H54 (cell line): ENCODE measurements at regions not wholly inside any gene's neighbourhood (a gene's known extent, or its start where the extent isn't known, plus 50 kb on each side); places are given as distances from the start of the nearest gene placed in this dataset.

Experiments used
- DNase-seq: peaks from one replicate; pipeline ENCODE4 v3.0.0; 2011; ENCODE audit warnings: low spot score, mixed read lengths; ENCODE audit not compliant: insufficient read length
- FAIRE-seq: peaks from 3 replicates; lab custom pipeline; 2011; peaks lifted over from hg19 to GRCh38; lab: Jason Lieb, UNC
- POLR2A ChIP-seq: IDR thresholded peaks from 2 replicates; pipeline ENCODE4 v1.6.1; 2011; ENCODE audit warnings: low read depth, mild to moderate bottlenecking, low read length

DNA sequence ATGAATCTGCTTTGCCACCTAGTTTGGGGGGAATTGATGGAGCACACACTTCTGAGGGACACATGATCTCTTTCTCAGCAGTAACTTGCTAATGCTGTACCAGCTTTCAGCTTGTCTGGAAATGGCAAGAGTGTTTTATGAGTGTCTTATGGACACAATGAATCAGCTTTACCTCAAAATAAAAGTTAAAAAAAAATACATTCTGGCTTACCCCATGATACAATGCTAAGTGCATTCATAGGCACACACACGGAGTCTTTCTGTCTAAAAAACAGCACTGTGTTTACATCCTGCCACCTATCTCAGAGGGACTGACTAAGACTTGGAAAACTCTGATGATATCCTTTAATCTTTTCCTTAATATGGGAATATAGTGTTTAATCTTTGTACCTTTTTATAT lies 455.5 kb upstream of the ADAMTS5 start:
- FAIRE-seq (no peak), DNase-seq (no peak)

DNA sequence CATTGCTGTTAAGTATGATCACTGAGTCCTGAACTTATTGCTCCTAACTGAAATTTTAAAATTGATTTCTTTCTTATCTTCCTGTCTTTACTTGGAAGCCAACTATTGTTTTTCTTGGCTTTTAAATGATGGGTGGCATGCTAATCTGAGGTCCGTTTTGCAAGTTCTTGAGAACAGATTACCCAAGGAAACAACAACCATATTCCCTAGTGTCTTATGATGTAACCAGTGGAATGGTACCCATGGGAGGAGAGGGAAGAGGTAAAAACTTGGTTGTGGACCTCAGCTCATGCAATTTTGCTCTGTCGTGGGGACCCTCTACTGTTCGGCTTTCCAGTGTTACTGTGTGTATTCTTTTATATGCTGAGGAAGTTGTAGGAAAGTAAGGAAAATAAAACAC lies 454.8 kb upstream of the ADAMTS5 start:
- DNase-seq (no peak), FAIRE-seq (no peak)
- TF ChIP-seq POLR2A: no peak

More for the DNA sequence above, 455.5 kb upstream of the ADAMTS5 start:
- no peak for TF ChIP-seq POLR2A

GRCh38 chr21:27419153-27419552 lies 452.3 kb upstream of the ADAMTS5 start:
- FAIRE-seq (no peak), DNase-seq (no peak)
- TF ChIP-seq POLR2A: no peak

- no peak for FAIRE-seq
- TF ChIP-seq POLR2A: no peak
Observed at GRCh38 chr21:27418346-27418745, 451.5 kb upstream of the ADAMTS5 start.

GRCh38 chr21:27412530-27412929 lies 445.6 kb upstream of the ADAMTS5 start:
- FAIRE-seq: no peak
- TF ChIP-seq POLR2A: no peak
- no peak for DNase-seq

More at GRCh38 chr21:27418346-27418745, 451.5 kb upstream of the ADAMTS5 start:
- DNase-seq: no peak

DNA sequence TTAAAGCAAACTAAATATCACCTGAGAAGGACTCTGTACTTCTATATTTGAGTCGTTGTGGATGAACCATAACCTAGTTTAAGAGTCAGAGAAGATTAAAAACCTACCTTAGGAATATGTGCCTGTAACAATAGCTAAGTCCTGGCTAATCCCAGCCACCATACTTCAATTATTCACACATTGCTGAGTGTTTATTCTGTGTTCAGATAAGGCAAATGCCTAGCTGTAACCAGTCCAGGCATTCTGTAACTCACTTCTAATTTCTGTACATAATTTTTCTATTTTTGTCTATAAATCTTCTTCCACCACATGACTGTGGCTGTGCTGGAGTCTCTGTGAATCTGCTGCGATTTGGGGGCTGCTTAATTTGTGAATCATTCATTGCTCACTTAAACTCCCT lies 441.9 kb upstream of the ADAMTS5 start:
- TF ChIP-seq POLR2A: no peak
- peak; percentile 23 for FAIRE-seq
- DNase-seq: no peak

- no peak for FAIRE-seq
- no peak for DNase-seq
- TF ChIP-seq POLR2A: no peak
Observed at GRCh38 chr21:27407271-27407670, 440.4 kb upstream of the ADAMTS5 start.

- no peak for TF ChIP-seq POLR2A
- FAIRE-seq (no peak), DNase-seq (no peak)
Observed at GRCh38 chr21:27406300-27407009, 439.6 kb upstream of the ADAMTS5 start.

- DNase-seq (no peak), FAIRE-seq (no peak)
- no peak for TF ChIP-seq POLR2A
Observed at GRCh38 chr21:27403011-27403410, 436.1 kb upstream of the ADAMTS5 start.

- DNase-seq (no peak), FAIRE-seq (no peak)
- TF ChIP-seq POLR2A: no peak
Observed at GRCh38 chr21:27400045-27400444, 433.2 kb upstream of the ADAMTS5 start.

DNA sequence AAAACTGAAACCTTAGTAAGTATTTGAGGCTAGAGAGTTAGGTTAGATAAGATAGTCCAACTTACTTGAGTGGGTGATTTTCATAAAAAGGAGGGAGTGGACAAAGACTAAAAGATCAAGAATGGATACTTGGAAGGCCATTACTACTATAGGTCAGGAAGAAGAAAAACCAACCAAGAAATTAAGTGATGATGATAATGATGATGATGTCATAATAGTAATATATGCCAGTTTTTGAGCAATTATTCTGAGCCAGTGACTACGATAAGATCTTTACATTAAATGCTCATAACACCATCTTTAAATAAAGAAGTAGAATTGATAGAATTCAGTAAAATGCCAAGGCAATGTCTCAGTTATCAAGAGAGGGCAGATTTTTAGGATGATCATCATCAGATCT lies 430.7 kb upstream of the ADAMTS5 start:
- FAIRE-seq: no peak
- DNase-seq: no peak
- no peak for TF ChIP-seq POLR2A

- TF ChIP-seq POLR2A: no peak
- DNase-seq (no peak), FAIRE-seq (peak; percentile 38)
Observed at GRCh38 chr21:27393726-27394125, 426.8 kb upstream of the ADAMTS5 start.

DNA sequence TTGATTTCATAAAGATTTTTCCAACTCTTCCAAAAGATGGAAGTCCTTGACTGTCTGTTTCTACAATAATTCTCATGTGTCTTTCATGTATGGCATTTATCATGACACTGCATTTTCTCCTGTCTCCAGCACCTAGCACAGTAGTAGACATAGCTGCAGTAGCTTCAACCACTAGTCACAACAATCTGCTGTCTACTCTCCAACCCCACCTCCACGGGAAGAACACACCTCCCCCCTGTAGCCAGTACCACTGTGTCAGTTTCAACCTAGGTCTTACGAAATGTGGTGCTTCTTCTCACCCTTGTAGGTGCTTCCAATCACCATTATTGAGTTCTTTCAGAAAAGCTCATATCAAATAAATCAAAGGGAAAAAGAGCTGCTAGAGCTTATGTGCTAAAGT lies 425.1 kb upstream of the ADAMTS5 start:
- no peak for FAIRE-seq
- DNase-seq: no peak
- no peak for TF ChIP-seq POLR2A

DNA sequence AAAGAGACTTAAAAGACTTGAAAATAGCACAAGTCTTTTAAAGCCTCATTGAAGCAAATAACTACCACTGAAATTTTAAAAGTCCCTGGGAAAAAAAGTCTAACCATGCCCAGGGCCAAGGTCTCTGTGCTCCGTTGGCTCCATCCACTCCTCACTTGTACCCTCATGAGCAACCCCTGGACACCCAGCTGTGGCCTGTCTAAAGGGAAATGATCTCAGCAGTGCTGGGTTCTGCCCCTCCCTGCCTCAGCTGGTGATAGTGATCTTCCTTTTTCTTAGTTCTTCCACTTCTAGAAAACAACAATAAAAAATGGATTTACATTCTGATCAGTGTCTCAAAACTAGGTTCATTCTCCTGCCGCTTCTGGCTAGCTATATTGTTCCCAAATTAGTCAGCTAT lies 423.5 kb upstream of the ADAMTS5 start:
- FAIRE-seq (no peak), DNase-seq (no peak)
- TF ChIP-seq POLR2A: no peak

- DNase-seq: no peak
- no peak for TF ChIP-seq POLR2A
- no peak for FAIRE-seq
Observed at GRCh38 chr21:27388825-27389224, 421.9 kb upstream of the ADAMTS5 start.
